ENCODE measurements at regions not wholly inside any gene's neighbourhood (a gene's known extent, or its start where the extent isn't known, plus 50 kb on each side); places are given as distances from the start of the nearest gene placed in this dataset.
A peak's percentile ranks its signal among the peaks of the same experiment; 100 is the strongest.

GRCh38 chr9:4413856-4414255, 76.4 kb upstream of the SLC1A1 start:
- ChIA-PET POLR2A (no interaction called here), CTCF (interaction anchor here (1.4 kb wide), 1 partner anchor 18 kb away, joined by 3 read pairs; no protein-coding TSS in a partner anchor)
- no peaks in the 10 kb centered on the region for H3K9me3 ChIP-seq
- no peak for TF ChIP-seq RFX5 (IDR thresholded peaks at IDR 0.05; ENCODE audit: low read length)
- no peak for TF ChIP-seq JUND (IDR thresholded peaks at IDR 0.05)
- no peak for TF ChIP-seq CTCF (IDR thresholded peaks at IDR 0.05)
- TF ChIP-seq RCOR1 (IDR thresholded peaks at IDR 0.05; ENCODE audit: low read length) = 0 out of 2 replicates have a peak, but pooled peaks have one; percentile 9
- no peak for TF ChIP-seq MXI1 (IDR thresholded peaks at IDR 0.05; ENCODE audit: low read depth, low read length)
- H4K20me1 ChIP-seq (ENCODE audit: insufficient read depth) = no peaks in the 10 kb centered on the region
- H3K79me2 ChIP-seq (ENCODE audit: insufficient read depth) = no peaks in the 10 kb centered on the region
- H3K27me3 ChIP-seq (ENCODE audit: insufficient read depth) = no peaks in the 10 kb centered on the region
- H3K9ac ChIP-seq = no peak overlapping the region
- H3K4me2 ChIP-seq = no peak overlapping the region
- no peak overlapping the region for H3K4me3 ChIP-seq (ENCODE audit: low read depth in 2 of 2, low read length in 1 of 2)
- H3K27ac ChIP-seq (ENCODE audit: low read depth in 2 of 2, low read length in 1 of 2) = no peak overlapping the region
- no peaks in the 10 kb centered on the region; a peak in 2 of 4 replicates for H3K4me1 ChIP-seq (ENCODE audit: control insufficient read depth in 1 of 2, insufficient read depth in 2 of 2, low read depth in 1 of 2, low read length in 1 of 2)
- DNase-seq = peak; percentile 23
- no peaks in the 10 kb centered on the region for H3K36me3 ChIP-seq (replicated peaks in 1 of 2; ENCODE audit: control insufficient read depth in 1 of 2, insufficient read depth in 2 of 2, low read length in 1 of 2)
- H3K9me2 ChIP-seq = no peaks in the 10 kb centered on the region
- WGBS (ENCODE audit: low lambda C conversion rate) = 0% methylated on average over 1 of the region's 1 CpG
- H2AFZ ChIP-seq (ENCODE audit: low read depth) = no peak overlapping the region
- H3F3A ChIP-seq (replicated peaks; ENCODE audit: insufficient read depth) = no peaks in the 10 kb centered on the region

- WGBS (ENCODE audit: low lambda C conversion rate) = 42% methylated on average over 3 of the region's 3 CpGs
- POLR2A ChIA-PET = no interaction called here
- Histone ChIP-seq H3K4me1 (ENCODE audit: control insufficient read depth in 1 of 2, insufficient read depth in 2 of 2, low read depth in 1 of 2, low read length in 1 of 2) (no peaks in the 10 kb centered on the region), H2AFZ (ENCODE audit: low read depth) (no peak overlapping the region), H3K4me2 (no peak overlapping the region), H3K9ac (no peak overlapping the region), H3K27me3 (ENCODE audit: insufficient read depth) (no peaks in the 10 kb centered on the region), H3K36me3 (replicated peaks in 1 of 2; ENCODE audit: control insufficient read depth in 1 of 2, insufficient read depth in 2 of 2, low read length in 1 of 2) (no peaks in the 10 kb centered on the region), H3K27ac (ENCODE audit: low read depth in 2 of 2, low read length in 1 of 2) (no peak overlapping the region), H3K9me2 (no peaks in the 10 kb centered on the region), H4K20me1 (ENCODE audit: insufficient read depth) (no peaks in the 10 kb centered on the region), H3F3A (replicated peaks; ENCODE audit: insufficient read depth) (no peaks in the 10 kb centered on the region), H3K9me3 (peaks cover 7% of the 10 kb centered on the region; the same call in 1 of the 2 replicates), H3K79me2 (ENCODE audit: insufficient read depth) (no peaks in the 10 kb centered on the region), H3K4me3 (ENCODE audit: low read depth in 2 of 2, low read length in 1 of 2) (no peak overlapping the region)
- TF ChIP-seq GABPA (IDR thresholded peaks at IDR 0.05; ENCODE audit: low read depth) (no peak), SMC3 (IDR thresholded peaks at IDR 0.05; ENCODE audit: low read depth, low read length) (no peak), USF2 (IDR thresholded peaks at IDR 0.05; ENCODE audit: borderline replicate concordance, low read depth, low read length) (no peak), USF1 (IDR thresholded peaks at IDR 0.05; ENCODE audit: borderline replicate concordance, low read depth) (no peak), MXI1 (IDR thresholded peaks at IDR 0.05; ENCODE audit: low read depth, low read length) (no peak), GATA2 (CRISPR knock-in tag; IDR thresholded peaks at IDR 0.05) (no peak), PBX3 (IDR thresholded peaks at IDR 0.05) (no peak), TCF12 (IDR thresholded peaks at IDR 0.05) (no peak), CTCF (IDR thresholded peaks at IDR 0.05) (no peak), RFX5 (IDR thresholded peaks at IDR 0.05; ENCODE audit: low read length) (no peak), RAD21 (IDR thresholded peaks at IDR 0.05; ENCODE audit: low read length) (no peak), EP300 (IDR thresholded peaks at IDR 0.05; ENCODE audit: borderline replicate concordance in 1 of 2, low read depth in 1 of 2, low read length in 1 of 2) (no peak), TAF1 (IDR thresholded peaks at IDR 0.05; ENCODE audit: borderline replicate concordance, low read depth, low read length) (no peak), NFIC (IDR thresholded peaks at IDR 0.05; ENCODE audit: borderline replicate concordance) (no peak), EZH2phosphoT487 (IDR thresholded peaks at IDR 0.05; ENCODE audit: borderline replicate concordance, low read depth) (no peak)
- DNase-seq = no peak
- CTCF ChIA-PET = no interaction called here
Observed at GRCh38 chr9:4404156-4404555, 86.1 kb upstream of the SLC1A1 start.
